ENCODE measurements at regions not wholly inside any gene's neighbourhood (a gene's known extent, or its start where the extent isn't known, plus 50 kb on each side); places are given as distances from the start of the nearest gene placed in this dataset.
"Not testable (repeated sequence)": the region's sequence is repeated elsewhere in the genome, so short reads cannot be mapped to it uniquely, and the experiment has no call there.

DNA sequence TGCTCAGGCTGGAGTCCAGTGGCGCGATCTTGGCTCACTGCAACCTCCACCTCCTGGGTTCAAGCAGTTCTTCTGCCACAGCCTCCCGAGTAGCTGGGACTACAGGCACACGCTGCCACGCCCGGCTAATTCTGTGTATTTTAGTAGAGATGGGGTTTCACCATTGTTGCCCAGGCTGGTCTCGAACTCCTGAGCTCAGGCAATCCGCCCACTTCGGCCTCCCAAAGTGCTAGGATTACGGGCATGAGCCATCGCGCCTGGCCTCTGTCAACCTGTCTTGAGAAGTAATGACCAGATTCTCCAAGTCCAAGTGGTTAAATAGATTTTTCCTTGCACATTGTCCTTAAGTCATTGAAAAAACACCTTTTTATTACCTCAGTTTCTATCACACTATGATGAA lies 283.7 kb downstream of the KCNJ2 start:
- TF ChIP-seq, protein P1, sequence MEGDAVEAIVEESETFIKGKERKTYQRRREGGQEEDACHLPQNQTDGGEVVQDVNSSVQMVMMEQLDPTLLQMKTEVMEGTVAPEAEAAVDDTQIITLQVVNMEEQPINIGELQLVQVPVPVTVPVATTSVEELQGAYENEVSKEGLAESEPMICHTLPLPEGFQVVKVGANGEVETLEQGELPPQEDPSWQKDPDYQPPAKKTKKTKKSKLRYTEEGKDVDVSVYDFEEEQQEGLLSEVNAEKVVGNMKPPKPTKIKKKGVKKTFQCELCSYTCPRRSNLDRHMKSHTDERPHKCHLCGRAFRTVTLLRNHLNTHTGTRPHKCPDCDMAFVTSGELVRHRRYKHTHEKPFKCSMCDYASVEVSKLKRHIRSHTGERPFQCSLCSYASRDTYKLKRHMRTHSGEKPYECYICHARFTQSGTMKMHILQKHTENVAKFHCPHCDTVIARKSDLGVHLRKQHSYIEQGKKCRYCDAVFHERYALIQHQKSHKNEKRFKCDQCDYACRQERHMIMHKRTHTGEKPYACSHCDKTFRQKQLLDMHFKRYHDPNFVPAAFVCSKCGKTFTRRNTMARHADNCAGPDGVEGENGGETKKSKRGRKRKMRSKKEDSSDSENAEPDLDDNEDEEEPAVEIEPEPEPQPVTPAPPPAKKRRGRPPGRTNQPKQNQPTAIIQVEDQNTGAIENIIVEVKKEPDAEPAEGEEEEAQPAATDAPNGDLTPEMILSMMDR (IDR thresholded peaks at IDR 0.05), result not testable (repeated sequence)
- TF ChIP-seq POLR2A (IDR thresholded peaks at IDR 0.05; ENCODE audit: low read depth); EP300 (IDR thresholded peaks at IDR 0.05); POLR2AphosphoS5 (IDR thresholded peaks at IDR 0.05): not testable (repeated sequence)
